GM23338 (cell line): ENCODE measurements at regions not wholly inside any gene's neighbourhood (a gene's known extent, or its start where the extent isn't known, plus 50 kb on each side); places are given as distances from the start of the nearest gene placed in this dataset.

Source experiments
- ATAC-seq: fragments of 200-7000 bp; cut with Tn5 transposase; 3 replicates; pipeline ENCODE4 v1.9.1; 2020
- DNase-seq: peaks from one replicate; pipeline ENCODE4 v3.0.0-alpha.2; 2015; ENCODE audit warnings: low spot score
- H2AFZ ChIP-seq: fragments of 200-600 bp; sonication (generic); 2 replicates; pipeline ENCODE4 v1.8.0; 2016; ENCODE audit warnings: antibody characterized with exemption, mild to moderate bottlenecking, moderate library complexity
- H3F3A ChIP-seq: fragments of 200-600 bp; sonication (generic); replicated peaks from 2 replicates; pipeline ENCODE4 v1.8.0; 2017; ENCODE audit warnings: antibody characterized with exemption, mixed run types, low read depth
- H3K27ac ChIP-seq: fragments of 200-600 bp; sonication (generic); 2 replicates; pipeline ENCODE4 v1.6.1; 2016; ENCODE audit warnings: low read depth
- H3K27me3 ChIP-seq: fragments of 200-600 bp; sonication (generic); 2 replicates; pipeline ENCODE4 v1.8.0; 2016; ENCODE audit warnings: mild to moderate bottlenecking, mixed run types, moderate library complexity; ENCODE audit not compliant: insufficient read depth
- H3K36me3 ChIP-seq: fragments of 200-600 bp; sonication (generic); 2 replicates; pipeline ENCODE4 v1.8.0; 2016; ENCODE audit warnings: mild to moderate bottlenecking; ENCODE audit not compliant: insufficient read depth
- H3K4me1 ChIP-seq: fragments of 200-600 bp; sonication (generic); 2 replicates; pipeline ENCODE4 v1.8.0; 2016; ENCODE audit warnings: mild to moderate bottlenecking, moderate library complexity; ENCODE audit not compliant: insufficient read depth
- H3K4me2 ChIP-seq: fragments of 200-600 bp; sonication (generic); 2 replicates; pipeline ENCODE4 v1.7.1; 2017; ENCODE audit warnings: mixed run types
- H3K4me3 ChIP-seq: fragments of 200-600 bp; sonication (generic); 2 replicates; pipeline ENCODE4 v1.6.1; 2016; ENCODE audit warnings: mixed run types
- H3K79me2 ChIP-seq: fragments of 200-600 bp; sonication (generic); replicated peaks from 2 replicates; pipeline ENCODE4 v1.8.0; 2017; ENCODE audit warnings: mild to moderate bottlenecking; ENCODE audit not compliant: insufficient read depth
- H3K9me2 ChIP-seq: fragments of 200-600 bp; sonication (generic); 2 replicates; pipeline ENCODE4 v1.8.0; 2017; ENCODE audit not compliant: insufficient read depth
- H4K20me1 ChIP-seq: fragments of 200-600 bp; sonication (generic); replicated peaks from 2 replicates; pipeline ENCODE4 v1.8.0; 2017; ENCODE audit warnings: mild to moderate bottlenecking; ENCODE audit not compliant: insufficient read depth
- H3K27ac Mint-ChIP-seq: 2 replicates; pipeline ENCODE4 v1.8.0; 2020; ENCODE audit warnings: inconsistent platforms, mild to moderate bottlenecking, moderate library complexity, mixed read lengths
- H3K27me3 Mint-ChIP-seq: 3 replicates; pipeline ENCODE4 v1.8.0; 2022; ENCODE audit warnings: low read depth, mild to moderate bottlenecking, moderate library complexity, mixed read lengths, inconsistent platforms; ENCODE audit not compliant: insufficient read depth, poor library complexity
- H3K36me3 Mint-ChIP-seq: 3 replicates; pipeline ENCODE4 v1.8.0; 2021; ENCODE audit warnings: low read depth, mild to moderate bottlenecking, inconsistent platforms, moderate library complexity, mixed read lengths
- H3K4me1 Mint-ChIP-seq: 3 replicates; pipeline ENCODE4 v1.8.0; 2020; ENCODE audit warnings: mild to moderate bottlenecking, inconsistent platforms, mixed read lengths
- H3K4me3 Mint-ChIP-seq: 3 replicates; pipeline ENCODE4 v1.8.0; 2021; ENCODE audit warnings: moderate library complexity, mild to moderate bottlenecking, inconsistent platforms, mixed read lengths
- H3K9me3 Mint-ChIP-seq: 3 replicates; pipeline ENCODE4 v1.8.0; 2020; ENCODE audit warnings: moderate library complexity, mild to moderate bottlenecking, inconsistent platforms, mixed read lengths
- CREB1 ChIP-seq: fragments of 250-450 bp; sonication (Bioruptor Pico); IDR thresholded peaks from 2 replicates; pipeline ENCODE4 v1.5.0; 2020; ENCODE audit warnings: low read depth, mild to moderate bottlenecking, moderate library complexity
- CTCF ChIP-seq, 2 experiments: fragments of 200-600 bp in 1 of 2; sonication (generic) in 1 of 2; conservative IDR thresholded peaks; 2 replicates each; pipeline versions ENCODE4 v1.5.1 to v1.6.1; 2016 to 2017; ENCODE audit warnings: antibody characterized with exemption in 2 of 2, low read depth in 2 of 2, mild to moderate bottlenecking in 2 of 2, moderate library complexity in 1 of 2
- ETS1 ChIP-seq: IDR thresholded peaks from 2 replicates; pipeline ENCODE4 v1.6.1; 2016; ENCODE audit warnings: antibody characterized with exemption
- EZH2 ChIP-seq: fragments of 200-600 bp; sonication (generic); IDR thresholded peaks from one replicate; pipeline ENCODE4 v1.8.0; 2017; ENCODE audit warnings: antibody characterized with exemption, mild to moderate bottlenecking, low read depth; ENCODE audit not compliant: unreplicated experiment
- EZH2phosphoT487 ChIP-seq: fragments of 200-600 bp; sonication (generic); IDR thresholded peaks from one replicate; pipeline ENCODE4 v1.8.1; 2018; ENCODE audit warnings: antibody characterized with exemption; ENCODE audit not compliant: unreplicated experiment
- JUNB ChIP-seq: IDR thresholded peaks from one replicate; pipeline ENCODE4 v1.6.1; 2016; ENCODE audit warnings: antibody characterized with exemption; ENCODE audit not compliant: unreplicated experiment
- NANOG ChIP-seq: IDR thresholded peaks from 2 replicates; pipeline ENCODE4 v1.6.1; 2016; ENCODE audit warnings: antibody characterized with exemption, borderline replicate concordance
- POLR2AphosphoS5 ChIP-seq: IDR thresholded peaks from 2 replicates; pipeline ENCODE4 v1.6.1; 2016; ENCODE audit warnings: antibody characterized with exemption, low read depth
- REST ChIP-seq: IDR thresholded peaks from one replicate; pipeline ENCODE4 v1.6.1; 2018; ENCODE audit warnings: antibody characterized with exemption; ENCODE audit not compliant: unreplicated experiment
- STAT1 ChIP-seq: IDR thresholded peaks from one replicate; pipeline ENCODE4 v1.6.1; 2016; ENCODE audit warnings: antibody characterized with exemption; ENCODE audit not compliant: unreplicated experiment
- ZNF114 ChIP-seq: fragments of 250-450 bp; sonication (Bioruptor Pico); IDR thresholded peaks from 2 replicates; pipeline ENCODE4 v1.5.0; 2020; ENCODE audit warnings: mild to moderate bottlenecking, moderate library complexity
- ZNF331 ChIP-seq: fragments of 250-450 bp; sonication (Bioruptor Pico); IDR thresholded peaks from 2 replicates; pipeline ENCODE4 v1.5.0; 2020; ENCODE audit warnings: low read depth, mild to moderate bottlenecking, moderate library complexity
- ZNF462 ChIP-seq: fragments of 250-450 bp; sonication (Bioruptor Pico); IDR thresholded peaks from 2 replicates; pipeline ENCODE4 v1.5.0; 2020; ENCODE audit warnings: mild to moderate bottlenecking, moderate library complexity

GRCh38 chr20:53829255-53829723 lies 235.7 kb upstream of the ZNF217 start:
- H3K36me3 ChIP-seq: no peaks in the 10 kb centered on the region
- H3K79me2 ChIP-seq: no peaks in the 10 kb centered on the region
- peaks cover 8% of the 10 kb centered on the region; the same call in 1 of the 2 replicates for H3K9me2 ChIP-seq
- peak overlapping the region; percentile 18 for H3K4me3 ChIP-seq
- no peaks in the 10 kb centered on the region for H3K9me3 Mint-ChIP-seq
- peaks cover 39% of the 10 kb centered on the region for H3K4me1 ChIP-seq
- H3K27ac ChIP-seq: peak overlapping the region; percentile 48; the same call in 1 of the 2 replicates
- DNase-seq (no peak), ATAC-seq (peak; percentile 54)
- TF ChIP-seq ZNF114: no peak
- no peak for TF ChIP-seq EZH2phosphoT487
- no peak for TF ChIP-seq ZNF462
- TF ChIP-seq NANOG: no peak
- no peak for TF ChIP-seq CTCF (conservative IDR thresholded peaks at IDR 0.05; ENCODE audit: low read depth in 2 of 2)
- no peak for TF ChIP-seq ZNF331 (CRISPR knock-in tag)
- TF ChIP-seq EZH2: no peak
- TF ChIP-seq ETS1: no peak
- no peak for TF ChIP-seq POLR2AphosphoS5
- no peak for TF ChIP-seq JUNB
- TF ChIP-seq STAT1: no peak
- TF ChIP-seq REST: no peak
- no peak for TF ChIP-seq CREB1 (CRISPR knock-in tag)
- H3K36me3 Mint-ChIP-seq: no peaks in the 10 kb centered on the region
- H3K4me2 ChIP-seq: peak overlapping the region; percentile 63
- no peak overlapping the region for H2AFZ ChIP-seq
- no peaks in the 10 kb centered on the region for H4K20me1 ChIP-seq
- no peaks in the 10 kb centered on the region for H3F3A ChIP-seq
- H3K4me1 Mint-ChIP-seq: peaks cover 31% of the 10 kb centered on the region
- H3K27ac Mint-ChIP-seq: peak overlapping the region; percentile 49
- peaks cover 4% of the 10 kb centered on the region for H3K27me3 Mint-ChIP-seq
- peak overlapping the region; percentile 16 for H3K4me3 Mint-ChIP-seq
- no peaks in the 10 kb centered on the region for H3K27me3 ChIP-seq
